HG02938 (cell line): ENCODE measurements at regions not wholly inside any gene's neighbourhood (a gene's known extent, or its start where the extent isn't known, plus 50 kb on each side); places are given as distances from the start of the nearest gene placed in this dataset.
"Not testable (repeated sequence)": the region's sequence is repeated elsewhere in the genome, so short reads cannot be mapped to it uniquely, and the experiment has no call there.

Experiments
- ATAC-seq: cut with Tn5 transposase; IDR thresholded peaks from one replicate; pipeline ENCODE4 v1.9.1; 2021; ENCODE audit warnings: mild to moderate bottlenecking, moderate library complexity; ENCODE audit not compliant: unreplicated experiment

- ATAC-seq = no peak
These were observed 237.3 kb upstream of the GAP43 start for GRCh38 chr3:115385774-115386730.

GRCh38 chr3:115388166-115388565 is 235.1 kb upstream of the GAP43 start:
- ATAC-seq = no peak

GRCh38 chr3:115388811-115389210 is 234.5 kb upstream of the GAP43 start:
- no peak for ATAC-seq

GRCh38 chr3:115396801-115397200 is 226.5 kb upstream of the GAP43 start:
- no peak for ATAC-seq

- no peak for ATAC-seq
These were observed 225.9 kb upstream of the GAP43 start for GRCh38 chr3:115397433-115397832.

GRCh38 chr3:115398506-115398905 is 224.8 kb upstream of the GAP43 start:
- no peak for ATAC-seq

GRCh38 chr3:115399750-115400149 is 223.6 kb upstream of the GAP43 start:
- ATAC-seq = no peak

- no peak for ATAC-seq
These were observed 222.0 kb upstream of the GAP43 start for GRCh38 chr3:115401298-115401697.

GRCh38 chr3:115401851-115402501 is 221.3 kb upstream of the GAP43 start:
- ATAC-seq = no peak

- no peak for ATAC-seq
These were observed 220.7 kb upstream of the GAP43 start for GRCh38 chr3:115402651-115403050.

- no peak for ATAC-seq
These were observed 219.5 kb upstream of the GAP43 start for GRCh38 chr3:115403786-115404185.

- no peak for ATAC-seq
These were observed 213.7 kb upstream of the GAP43 start for GRCh38 chr3:115409596-115409995.

- ATAC-seq = not testable (repeated sequence)
These were observed 208.7 kb upstream of the GAP43 start for GRCh38 chr3:115414610-115415009.

- no peak for ATAC-seq
These were observed 207.9 kb upstream of the GAP43 start for GRCh38 chr3:115415246-115415996.

- no peak for ATAC-seq
These were observed 204.7 kb upstream of the GAP43 start for GRCh38 chr3:115418583-115418982.

- ATAC-seq = no peak
These were observed 203.2 kb upstream of the GAP43 start for GRCh38 chr3:115420086-115420485.

- no peak for ATAC-seq
These were observed 200.1 kb upstream of the GAP43 start for GRCh38 chr3:115423170-115423569.

- ATAC-seq = no peak
These were observed 194.5 kb upstream of the GAP43 start for GRCh38 chr3:115428841-115429240.

- ATAC-seq = no peak
These were observed 186.5 kb upstream of the GAP43 start for GRCh38 chr3:115436767-115437301.

- ATAC-seq = no peak
These were observed 184.5 kb upstream of the GAP43 start for GRCh38 chr3:115438799-115439198.

- ATAC-seq = no peak
These were observed 177.8 kb upstream of the GAP43 start for GRCh38 chr3:115445559-115445958.
